ENCODE measurements at regions not wholly inside any gene's neighbourhood (a gene's known extent, or its start where the extent isn't known, plus 50 kb on each side); places are given as distances from the start of the nearest gene placed in this dataset.

DNA sequence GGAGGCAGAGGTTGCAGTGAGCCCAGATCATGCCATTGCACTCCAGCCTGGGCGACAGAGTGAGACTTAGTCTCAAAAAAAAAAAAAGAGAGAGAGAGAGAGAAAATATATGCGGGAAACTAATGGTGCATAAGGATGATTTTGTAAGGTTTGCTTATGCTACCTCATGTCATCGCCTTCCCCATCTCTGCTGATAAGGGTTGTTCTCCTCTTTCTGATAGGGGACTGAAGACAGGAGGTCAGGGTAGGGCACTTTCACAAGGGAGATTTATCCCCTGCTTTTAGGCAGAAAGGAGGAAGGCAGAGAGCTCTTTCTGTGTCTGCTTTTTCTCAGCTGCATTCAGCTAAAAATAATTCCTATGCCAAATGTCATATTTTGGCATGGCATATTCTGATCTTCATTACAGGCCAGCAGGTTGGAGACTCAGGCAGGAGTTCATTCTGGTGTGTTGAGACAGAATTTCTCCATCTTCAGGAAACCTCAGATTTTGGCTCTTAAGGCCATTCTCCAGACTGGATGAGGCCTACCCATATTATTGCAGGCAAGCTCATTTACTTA is 220.2 kb downstream of the AUH start:
- DNase-seq = no peak

GRCh38 chr9:91143162-91143561 is 218.6 kb downstream of the AUH start:
- no peak for DNase-seq

GRCh38 chr9:91143642-91144041 is 218.1 kb downstream of the AUH start:
- DNase-seq = no peak

DNA sequence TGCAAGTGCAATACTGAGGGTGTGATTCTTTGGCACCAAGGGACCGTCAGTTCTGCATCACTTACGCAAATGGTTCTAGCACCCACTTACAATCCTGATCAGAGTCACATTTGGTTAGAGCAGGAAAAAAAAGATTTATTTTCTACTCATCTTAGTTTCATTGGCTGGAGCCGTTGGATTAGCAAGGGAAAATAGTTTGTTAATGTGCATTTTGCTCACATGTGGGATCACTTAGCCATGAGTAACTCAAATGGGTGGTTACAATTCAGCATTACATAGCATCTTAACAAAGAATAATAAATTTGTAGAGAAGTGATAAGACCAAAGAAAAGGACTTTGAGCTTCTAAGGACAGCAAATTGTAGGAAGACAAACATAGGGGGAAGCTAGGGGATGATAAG is 216.9 kb downstream of the AUH start:
- no peak for DNase-seq

- no peak for DNase-seq
These were observed 216.2 kb downstream of the AUH start for GRCh38 chr9:91145496-91145895.

DNA sequence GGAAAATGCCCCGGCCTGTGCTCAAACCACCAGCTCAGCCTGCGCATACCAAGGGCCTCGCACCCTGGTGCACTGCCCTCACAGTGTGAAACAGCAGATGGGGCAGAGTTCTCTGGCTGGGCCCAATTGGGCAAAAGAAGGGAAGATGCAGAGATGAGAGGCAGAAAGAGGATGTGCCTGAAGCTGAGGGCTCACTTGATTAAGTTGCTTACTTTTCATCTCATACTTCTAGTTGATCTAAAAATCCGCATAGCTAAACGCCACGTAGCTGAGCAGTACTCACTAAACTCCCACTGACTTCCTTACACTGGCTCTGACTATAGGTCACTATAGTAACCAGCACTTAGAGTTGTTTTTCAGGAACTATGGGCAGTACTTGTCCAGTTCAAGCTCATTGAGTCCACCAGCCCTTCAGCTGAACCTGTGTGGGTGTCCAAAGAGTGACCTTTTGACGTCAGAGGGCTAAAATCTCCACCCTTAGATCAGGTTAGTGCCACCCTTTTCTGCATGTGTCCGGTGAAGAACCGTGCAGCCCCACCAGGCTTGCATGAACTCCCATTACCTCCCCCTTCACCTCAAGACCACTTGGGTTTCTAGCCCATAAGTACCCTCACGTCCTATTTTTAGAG is 215.2 kb downstream of the AUH start:
- DNase-seq = no peak

GRCh38 chr9:91147079-91147708 is 214.5 kb downstream of the AUH start:
- DNase-seq = no peak

DNA sequence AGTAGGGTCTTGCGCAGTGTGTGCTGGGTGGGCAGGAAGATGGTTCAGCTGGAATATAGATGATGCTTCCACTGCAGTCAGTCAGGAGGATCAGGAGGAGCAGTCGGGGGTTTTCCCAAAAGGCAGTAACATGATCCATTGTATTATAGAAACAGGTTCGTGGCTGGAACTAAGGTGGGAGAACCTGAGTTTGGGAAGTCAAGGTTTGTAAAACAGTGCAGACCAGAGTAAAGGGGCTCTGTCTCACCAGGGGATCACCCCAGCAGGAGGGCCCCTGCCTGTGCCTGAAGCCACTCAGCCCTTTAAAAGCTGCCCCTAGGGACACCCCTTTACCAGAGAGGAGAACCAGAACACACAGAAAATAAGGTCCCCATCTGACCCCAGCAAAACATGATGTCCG is 213.4 kb downstream of the AUH start:
- DNase-seq = no peak

GRCh38 chr9:91150273-91150997 is 211.3 kb downstream of the AUH start:
- no peak for DNase-seq

DNA sequence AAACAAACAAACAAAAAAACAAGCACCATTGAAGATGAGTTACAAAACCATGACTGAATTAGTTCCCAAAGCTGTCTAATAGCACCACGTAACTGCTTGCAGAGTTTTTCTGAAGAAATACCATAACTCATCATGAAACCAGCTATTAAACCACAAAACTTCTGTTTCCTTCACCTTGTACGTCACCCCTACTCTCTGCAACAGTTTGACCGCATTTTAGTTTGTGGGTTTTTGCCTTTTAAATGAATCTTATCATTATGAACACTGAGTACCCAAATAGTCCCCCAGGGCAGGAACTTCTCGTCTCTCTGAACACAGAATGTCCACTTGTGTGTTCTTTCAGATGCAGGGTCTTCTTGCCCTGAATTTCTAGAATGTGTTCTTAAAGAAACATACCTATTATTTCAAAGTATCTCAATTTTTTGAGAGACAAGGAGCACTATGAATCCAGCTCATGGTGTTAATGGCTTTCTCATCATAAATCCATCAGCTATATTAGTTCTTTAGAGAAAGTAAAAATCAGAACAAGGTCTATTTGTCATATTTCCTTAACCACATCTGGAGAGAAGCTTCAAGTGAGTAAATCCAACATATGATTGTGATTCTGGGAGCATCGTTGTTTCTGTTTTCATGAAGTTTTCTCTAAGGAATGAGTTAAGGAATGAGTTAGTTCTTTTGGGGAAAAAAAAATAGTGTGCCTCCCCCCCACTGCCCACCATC is 210.6 kb downstream of the AUH start:
- DNase-seq = no peak

DNA sequence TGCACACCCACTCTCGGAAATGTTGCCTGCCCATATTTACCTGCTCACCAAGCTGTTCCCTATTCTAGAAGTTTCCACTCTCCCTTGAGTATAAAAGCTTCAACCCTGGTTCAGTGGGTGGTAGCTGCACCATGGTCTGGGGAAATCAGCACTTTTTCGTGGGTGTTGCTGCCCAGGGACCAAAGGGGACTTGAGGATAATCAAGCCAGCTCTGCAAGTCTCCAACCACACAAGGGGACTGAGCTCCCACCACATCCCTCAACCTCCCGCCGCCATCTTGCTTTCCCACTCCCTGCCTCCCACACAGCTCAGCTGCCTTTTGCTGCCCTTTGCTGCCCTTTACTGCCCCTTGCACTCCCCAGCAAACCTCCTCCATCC is 210.0 kb downstream of the AUH start:
- no peak for DNase-seq

DNA sequence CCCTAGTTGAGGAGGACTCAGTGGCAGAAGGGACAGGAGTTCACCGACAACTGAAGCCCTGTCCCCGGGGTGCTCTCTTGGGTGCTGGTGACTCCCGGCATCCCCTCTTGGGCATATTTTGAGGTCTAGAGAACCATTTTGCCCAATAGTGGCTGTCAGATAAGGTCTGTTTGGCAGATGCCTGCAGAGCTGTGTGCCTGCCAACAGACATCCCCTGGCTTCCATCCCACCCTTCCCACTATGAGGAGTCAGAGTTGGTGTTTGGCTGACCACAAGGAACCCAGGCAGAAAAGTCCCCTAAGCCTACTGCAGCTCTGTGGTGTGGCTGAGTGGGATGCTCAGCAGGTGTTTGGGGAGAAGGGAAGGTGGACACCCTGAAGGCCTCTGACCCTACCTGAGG is 207.0 kb downstream of the AUH start:
- DNase-seq = no peak

DNA sequence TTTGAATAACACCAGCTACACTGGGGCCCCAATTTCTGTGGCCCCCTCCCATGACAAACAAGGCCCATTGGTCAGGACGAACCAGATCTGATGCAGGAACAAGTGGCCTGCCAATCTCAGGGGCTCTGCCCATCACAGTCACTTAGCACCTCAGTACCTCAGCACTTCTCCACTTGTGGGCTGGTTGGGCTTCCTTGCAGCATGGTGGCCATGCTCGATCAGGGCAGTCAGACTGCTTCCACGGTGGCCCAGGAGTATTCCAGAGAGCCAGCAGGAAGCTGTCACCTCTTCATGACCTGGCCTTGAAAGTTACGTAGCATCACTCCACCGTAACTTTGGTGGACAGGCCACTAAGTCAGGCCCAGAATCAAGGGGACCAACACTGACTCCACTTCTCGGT is 206.5 kb downstream of the AUH start:
- no peak for DNase-seq

- no peak for DNase-seq
These were observed 205.9 kb downstream of the AUH start for GRCh38 chr9:91155746-91156376.

DNA sequence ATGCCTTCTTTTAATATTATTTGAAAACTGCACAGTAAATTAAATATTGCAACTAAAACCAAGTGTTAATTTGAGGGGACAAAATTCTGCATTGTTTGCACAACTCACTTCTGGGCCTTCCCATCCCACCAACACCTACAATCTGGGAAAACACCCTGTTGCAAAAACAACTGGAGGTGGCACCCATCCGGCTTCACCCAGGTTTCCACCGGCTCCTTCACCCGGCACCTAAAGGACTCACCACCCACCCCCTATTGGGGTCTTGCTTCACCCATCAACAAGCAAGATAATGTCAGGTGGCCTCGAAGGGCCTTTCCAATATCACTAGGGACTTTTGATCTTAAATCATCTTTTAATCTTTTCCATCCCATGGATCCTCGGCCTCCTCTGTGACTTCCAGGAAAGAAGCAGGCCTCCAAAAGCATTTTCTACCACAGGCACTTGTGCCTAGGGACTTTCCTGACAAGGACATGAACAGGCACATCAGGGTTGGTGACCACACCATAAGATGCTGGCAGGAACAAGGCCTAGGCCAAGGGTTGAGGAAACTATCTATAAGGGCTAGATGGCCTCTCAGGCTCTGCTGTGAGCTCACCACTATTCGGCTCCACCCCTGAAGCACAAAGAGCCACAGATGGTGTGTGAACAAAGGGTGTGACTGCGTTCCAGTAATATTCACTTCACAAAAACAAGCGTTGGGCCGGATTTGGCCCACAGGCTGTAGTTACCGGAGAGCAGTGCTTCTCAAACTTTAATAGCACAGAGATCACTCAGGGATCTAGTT is 205.1 kb downstream of the AUH start:
- DNase-seq = no peak

- no peak for DNase-seq
These were observed 203.8 kb downstream of the AUH start for GRCh38 chr9:91157883-91158282.

- DNase-seq = no peak
These were observed 203.4 kb downstream of the AUH start for GRCh38 chr9:91158286-91158685.

DNA sequence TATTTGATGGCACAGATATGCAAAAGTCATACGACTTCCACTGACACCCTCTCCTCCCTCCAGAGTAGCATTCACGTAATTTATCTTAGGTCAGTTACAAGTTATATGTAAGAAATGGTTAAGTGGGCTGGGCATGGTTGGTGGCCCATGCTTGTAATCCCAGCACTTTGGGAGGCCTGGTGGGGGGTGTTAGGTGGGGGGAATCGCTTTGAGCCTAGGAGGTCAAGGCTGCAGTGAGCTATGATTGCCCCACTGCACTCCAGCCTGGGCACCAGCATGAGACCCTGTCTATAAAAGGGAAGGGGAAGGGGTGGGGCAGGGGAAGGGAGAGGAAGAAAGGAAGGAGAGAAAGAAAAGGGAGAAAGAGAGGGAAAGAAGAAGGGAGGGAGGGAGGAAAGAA is 202.8 kb downstream of the AUH start:
- DNase-seq = no peak

DNA sequence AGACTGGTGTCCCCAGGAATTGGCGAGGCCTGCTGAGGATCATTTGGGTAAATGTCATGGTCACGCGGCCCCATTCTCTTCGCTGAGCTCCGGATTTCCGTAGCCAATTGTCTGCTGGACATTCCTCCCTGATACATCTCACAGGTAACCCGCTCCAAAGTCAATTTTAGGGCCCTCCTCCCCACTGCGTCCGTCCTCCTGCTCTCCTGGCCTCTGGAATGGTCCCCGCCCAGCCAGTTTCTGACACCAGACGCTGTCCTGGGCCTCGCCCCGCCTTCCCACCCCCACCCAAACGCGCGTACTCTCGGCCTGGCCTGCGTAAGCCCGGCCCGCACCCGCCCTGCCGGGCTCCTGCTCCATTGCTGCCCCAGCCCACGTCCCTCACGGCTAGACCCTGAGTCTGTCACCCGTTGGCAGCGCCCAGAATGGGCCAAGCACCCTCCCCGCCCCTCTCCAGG is 202.0 kb downstream of the AUH start:
- no peak for DNase-seq

- DNase-seq = no peak
These were observed 201.5 kb downstream of the AUH start for GRCh38 chr9:91160181-91160580.

- DNase-seq = no peak
These were observed 200.9 kb downstream of the AUH start for GRCh38 chr9:91160599-91161464.

Measured in NCI-H510A treated with DMSO at 0.1 percent for 48 hours (cell line).